ENCODE measurements at regions not wholly inside any gene's neighbourhood (a gene's known extent, or its start where the extent isn't known, plus 50 kb on each side); places are given as distances from the start of the nearest gene placed in this dataset.

GRCh38 chr14:56386024-56386423 lies 193.6 kb upstream of the TMEM260 start:
- Histone ChIP-seq H3K36me3 (ENCODE audit: control insufficient read depth in 1 of 2, insufficient read depth in 2 of 2, low read length in 2 of 2) (no peaks in the 10 kb centered on the region), H3K9ac (ENCODE audit: low read length) (no peak overlapping the region), H3K27me3 (ENCODE audit: insufficient read depth, low read length) (no peaks in the 10 kb centered on the region; the same call in 1 of the 2 replicates), H4K20me1 (ENCODE audit: insufficient read depth) (no peaks in the 10 kb centered on the region), H3K4me2 (ENCODE audit: low read length) (no peak overlapping the region), H2AFZ (ENCODE audit: low read depth, low read length, poor library complexity, severe bottlenecking) (no peak overlapping the region), H3K9me3 (ENCODE audit: control insufficient read depth in 1 of 2, insufficient read depth in 1 of 2, low read depth in 1 of 2, low read length in 2 of 2) (peaks cover 0 to 5% of the 10 kb centered on the region in 2 experiments; a peak in 1 of 4 replicates), H3K4me1 (ENCODE audit: control insufficient read depth in 1 of 2, insufficient read depth in 2 of 2, low read length in 2 of 2) (no peaks in the 10 kb centered on the region), H3K27ac (ENCODE audit: low read depth, low read length) (no peak overlapping the region), H3K79me2 (ENCODE audit: insufficient read depth, low read length) (no peaks in the 10 kb centered on the region), H3K4me3 (replicated peaks in 1 of 2; ENCODE audit: low read depth in 1 of 2, low read length in 2 of 2) (no peak overlapping the region), H3K9me2 (ENCODE audit: insufficient read depth) (no peaks in the 10 kb centered on the region)
- ChIA-PET RAD21 (ENCODE audit: low non-redundant PET in 1 of 2, low total read pairs in 2 of 2, uncharacterized antibody in 2 of 2, unreplicated experiment in 2 of 2) (no interaction called here), CTCF (no interaction called here), POLR2A (no interaction called here)
- intact Hi-C loops (cut with micrococcal nuclease), result no loop called here
- no TSS peak for BruUV-seq (replicated peaks)
- DNase-seq (ENCODE audit: low read depth, low spot score), result no peak
- ATAC-seq, result no peak
- TF ChIP-seq ZNF274 (IDR thresholded peaks at IDR 0.05; ENCODE audit: low read depth, low read length) (no peak), JUND (IDR thresholded peaks at IDR 0.05) (no peak), POLR2A (IDR thresholded peaks at IDR 0.05; ENCODE audit: borderline replicate concordance, extremely low read depth, insufficient read depth, insufficient read length) (no peak), MAX (IDR thresholded peaks at IDR 0.05) (no peak), FOSL1 (IDR thresholded peaks at IDR 0.05; ENCODE audit: low read depth) (no peak), EZH2phosphoT487 (IDR thresholded peaks at IDR 0.05; ENCODE audit: borderline replicate concordance) (no peak), ZBTB33 (IDR thresholded peaks at IDR 0.05; ENCODE audit: extremely low read depth, insufficient replicate concordance, low read length) (no peak), RAD21 (IDR thresholded peaks at IDR 0.05; ENCODE audit: low read depth) (no peak), ELF1 (IDR thresholded peaks at IDR 0.05; ENCODE audit: borderline replicate concordance, low read depth) (no peak), CBX3 (IDR thresholded peaks at IDR 0.05; ENCODE audit: low read depth) (no peak), SRF (IDR thresholded peaks at IDR 0.05; ENCODE audit: low read depth) (no peak), SP1 (IDR thresholded peaks at IDR 0.05; ENCODE audit: low read depth) (no peak)
- TF ChIP-seq, protein P1, sequence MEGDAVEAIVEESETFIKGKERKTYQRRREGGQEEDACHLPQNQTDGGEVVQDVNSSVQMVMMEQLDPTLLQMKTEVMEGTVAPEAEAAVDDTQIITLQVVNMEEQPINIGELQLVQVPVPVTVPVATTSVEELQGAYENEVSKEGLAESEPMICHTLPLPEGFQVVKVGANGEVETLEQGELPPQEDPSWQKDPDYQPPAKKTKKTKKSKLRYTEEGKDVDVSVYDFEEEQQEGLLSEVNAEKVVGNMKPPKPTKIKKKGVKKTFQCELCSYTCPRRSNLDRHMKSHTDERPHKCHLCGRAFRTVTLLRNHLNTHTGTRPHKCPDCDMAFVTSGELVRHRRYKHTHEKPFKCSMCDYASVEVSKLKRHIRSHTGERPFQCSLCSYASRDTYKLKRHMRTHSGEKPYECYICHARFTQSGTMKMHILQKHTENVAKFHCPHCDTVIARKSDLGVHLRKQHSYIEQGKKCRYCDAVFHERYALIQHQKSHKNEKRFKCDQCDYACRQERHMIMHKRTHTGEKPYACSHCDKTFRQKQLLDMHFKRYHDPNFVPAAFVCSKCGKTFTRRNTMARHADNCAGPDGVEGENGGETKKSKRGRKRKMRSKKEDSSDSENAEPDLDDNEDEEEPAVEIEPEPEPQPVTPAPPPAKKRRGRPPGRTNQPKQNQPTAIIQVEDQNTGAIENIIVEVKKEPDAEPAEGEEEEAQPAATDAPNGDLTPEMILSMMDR (IDR thresholded peaks at IDR 0.05 in 2 of 3, conservative IDR thresholded peaks at IDR 0.05 in 1 of 3; ENCODE audit: borderline replicate concordance in 1 of 3, insufficient read depth in 1 of 3, low read depth in 2 of 3, low read length in 2 of 3), result no peak

Data from HCT116 (cell line).